Testis (tissue), 2 donors: ENCODE measurements at regions not wholly inside any gene's neighbourhood (a gene's known extent, or its start where the extent isn't known, plus 50 kb on each side); places are given as distances from the start of the nearest gene placed in this dataset.

Experiments used
- POLR2A ChIP-seq: fragments of 450-650 bp; IDR thresholded peaks from one replicate; pipeline ENCODE4 v1.6.1; 2017; ENCODE audit warnings: antibody characterized with exemption, mild to moderate bottlenecking, moderate library complexity
- TF ChIP-seq, protein P1 (sequence below), 3 experiments: fragments of 450-650 bp in 2 of 3; fragments of 200-600 bp in 1 of 3; sonication (generic) in 1 of 3; IDR thresholded peaks; one replicate each; pipeline ENCODE4 v1.5.1; 2016 to 2019; ENCODE audit warnings: antibody characterized with exemption in 3 of 3, mild to moderate bottlenecking in 2 of 3, moderate library complexity in 1 of 3

DNA sequence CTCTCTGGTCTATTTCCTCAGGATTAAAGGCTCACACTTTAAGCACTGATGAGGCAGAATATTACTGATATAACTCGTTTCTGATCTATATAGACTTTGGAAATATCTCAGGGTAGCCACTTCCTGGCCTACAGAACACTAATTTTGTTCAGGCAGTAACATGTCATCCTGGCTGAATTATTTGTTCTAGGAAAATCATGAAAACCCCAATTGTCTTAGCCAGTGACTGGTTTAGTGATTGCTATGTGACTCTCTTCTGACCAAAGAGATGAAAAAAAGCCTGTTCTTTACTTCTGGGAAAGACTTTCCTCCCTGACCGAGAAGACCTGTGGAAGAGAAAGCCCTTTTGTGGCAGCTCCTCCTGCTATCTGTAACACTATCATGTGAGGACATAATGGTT, 453.7 kb downstream of the SETD4 start:
- TF ChIP-seq, protein P1, sequence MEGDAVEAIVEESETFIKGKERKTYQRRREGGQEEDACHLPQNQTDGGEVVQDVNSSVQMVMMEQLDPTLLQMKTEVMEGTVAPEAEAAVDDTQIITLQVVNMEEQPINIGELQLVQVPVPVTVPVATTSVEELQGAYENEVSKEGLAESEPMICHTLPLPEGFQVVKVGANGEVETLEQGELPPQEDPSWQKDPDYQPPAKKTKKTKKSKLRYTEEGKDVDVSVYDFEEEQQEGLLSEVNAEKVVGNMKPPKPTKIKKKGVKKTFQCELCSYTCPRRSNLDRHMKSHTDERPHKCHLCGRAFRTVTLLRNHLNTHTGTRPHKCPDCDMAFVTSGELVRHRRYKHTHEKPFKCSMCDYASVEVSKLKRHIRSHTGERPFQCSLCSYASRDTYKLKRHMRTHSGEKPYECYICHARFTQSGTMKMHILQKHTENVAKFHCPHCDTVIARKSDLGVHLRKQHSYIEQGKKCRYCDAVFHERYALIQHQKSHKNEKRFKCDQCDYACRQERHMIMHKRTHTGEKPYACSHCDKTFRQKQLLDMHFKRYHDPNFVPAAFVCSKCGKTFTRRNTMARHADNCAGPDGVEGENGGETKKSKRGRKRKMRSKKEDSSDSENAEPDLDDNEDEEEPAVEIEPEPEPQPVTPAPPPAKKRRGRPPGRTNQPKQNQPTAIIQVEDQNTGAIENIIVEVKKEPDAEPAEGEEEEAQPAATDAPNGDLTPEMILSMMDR (IDR thresholded peaks at IDR 0.05): no peak
- TF ChIP-seq POLR2A: no peak
